HG02938 (cell line): ENCODE measurements at regions not wholly inside any gene's neighbourhood (a gene's known extent, or its start where the extent isn't known, plus 50 kb on each side); places are given as distances from the start of the nearest gene placed in this dataset.

Experiments
- ATAC-seq: cut with Tn5 transposase; IDR thresholded peaks from one replicate; pipeline ENCODE4 v1.9.1; 2021; ENCODE audit warnings: mild to moderate bottlenecking, moderate library complexity; ENCODE audit not compliant: unreplicated experiment

DNA sequence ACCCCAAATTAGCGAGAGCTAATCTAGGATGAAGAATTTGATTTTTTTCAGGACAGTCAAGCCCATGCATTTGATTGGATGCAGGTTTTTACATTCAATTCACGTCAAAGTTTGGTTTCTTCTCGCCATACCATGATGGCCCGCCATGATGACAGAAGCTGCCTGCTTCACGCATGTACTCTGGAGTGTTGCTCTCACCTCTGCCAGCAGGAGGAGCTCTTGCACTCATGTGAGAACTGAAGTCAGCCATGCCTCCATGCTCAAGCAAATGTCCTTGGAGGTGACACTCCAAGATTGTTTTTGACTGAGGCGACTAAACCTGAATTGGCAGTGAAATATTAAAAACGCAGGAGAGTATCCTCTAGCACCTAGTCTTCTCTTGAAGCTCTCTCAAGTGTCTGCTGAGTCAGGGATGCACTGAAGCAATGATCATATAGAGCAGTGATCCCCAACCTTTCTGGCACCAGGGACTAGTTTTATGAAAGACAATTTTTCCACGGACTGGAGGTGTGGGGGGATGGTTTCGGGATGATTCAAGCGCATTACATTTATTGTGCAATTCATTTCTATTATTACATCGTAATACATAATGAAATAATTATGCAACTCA lies 120.9 kb downstream of the SAMMSON start:
- ATAC-seq, result peak; percentile 98

DNA sequence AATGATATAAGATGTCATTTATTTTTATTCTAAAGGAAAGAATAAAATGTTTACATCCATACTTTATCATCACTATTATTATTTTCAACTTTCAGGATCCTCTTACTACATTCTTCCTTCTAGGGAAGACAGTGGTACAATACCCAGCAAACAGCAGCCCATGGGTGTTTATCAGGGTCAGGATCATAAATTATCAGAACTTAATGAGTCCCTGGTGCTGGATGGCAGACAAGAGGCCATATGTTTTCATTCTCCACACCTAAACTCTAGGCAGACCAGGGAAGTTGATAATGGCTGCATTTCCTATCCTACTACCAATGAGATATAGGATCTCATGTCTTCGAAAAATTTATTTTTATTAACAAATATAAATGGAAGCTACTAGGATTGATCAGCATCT lies 127.7 kb downstream of the SAMMSON start:
- ATAC-seq, result no peak

DNA sequence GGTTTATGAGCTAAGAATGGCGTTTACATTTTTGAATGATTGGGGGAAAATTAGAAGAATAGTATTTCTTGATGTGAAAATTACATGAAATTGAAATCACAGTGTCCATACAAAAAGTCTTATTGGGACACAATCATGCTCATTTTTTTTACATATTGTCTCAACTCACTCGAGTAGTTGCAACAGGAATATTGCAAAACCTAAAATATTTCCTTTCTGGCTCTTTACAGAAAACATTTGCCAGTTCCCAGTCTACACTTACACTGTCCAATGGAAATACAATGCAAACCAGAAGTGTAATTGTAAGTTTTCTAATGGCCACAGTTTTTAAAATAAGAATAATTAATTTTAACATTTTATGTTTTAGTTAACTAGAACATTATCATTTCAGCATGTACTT lies 137.8 kb downstream of the SAMMSON start:
- no peak for ATAC-seq

DNA sequence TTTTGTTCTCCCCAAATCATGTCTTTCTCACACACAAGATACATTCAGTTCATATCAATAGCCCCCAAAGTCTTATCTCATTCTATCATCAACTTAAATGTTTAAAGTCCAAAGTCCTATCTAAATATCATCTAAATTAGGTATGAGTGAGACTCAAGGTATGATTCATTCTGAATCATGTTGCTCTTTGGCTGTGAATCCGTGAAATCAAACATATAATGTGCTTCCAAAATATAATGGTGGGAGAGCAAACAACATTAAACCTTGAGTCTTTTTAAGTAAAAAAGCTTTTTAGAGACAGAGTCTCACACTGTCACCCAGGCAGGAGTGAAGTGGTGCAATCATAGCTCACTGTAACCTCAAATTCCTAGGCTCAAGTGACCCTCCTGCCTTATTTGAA lies 139.1 kb downstream of the SAMMSON start:
- no peak for ATAC-seq
